ENCODE measurements at regions not wholly inside any gene's neighbourhood (a gene's known extent, or its start where the extent isn't known, plus 50 kb on each side); places are given as distances from the start of the nearest gene placed in this dataset.

- TF ChIP-seq CTCF (conservative IDR thresholded peaks at IDR 0.05) (no peak), ZFX (IDR thresholded peaks at IDR 0.05) (no peak)
These were observed 158.0 kb upstream of the TCF21 start for GRCh38 chr6:133730881-133731280.
